ENCODE measurements at regions not wholly inside any gene's neighbourhood (a gene's known extent, or its start where the extent isn't known, plus 50 kb on each side); places are given as distances from the start of the nearest gene placed in this dataset.

DNA sequence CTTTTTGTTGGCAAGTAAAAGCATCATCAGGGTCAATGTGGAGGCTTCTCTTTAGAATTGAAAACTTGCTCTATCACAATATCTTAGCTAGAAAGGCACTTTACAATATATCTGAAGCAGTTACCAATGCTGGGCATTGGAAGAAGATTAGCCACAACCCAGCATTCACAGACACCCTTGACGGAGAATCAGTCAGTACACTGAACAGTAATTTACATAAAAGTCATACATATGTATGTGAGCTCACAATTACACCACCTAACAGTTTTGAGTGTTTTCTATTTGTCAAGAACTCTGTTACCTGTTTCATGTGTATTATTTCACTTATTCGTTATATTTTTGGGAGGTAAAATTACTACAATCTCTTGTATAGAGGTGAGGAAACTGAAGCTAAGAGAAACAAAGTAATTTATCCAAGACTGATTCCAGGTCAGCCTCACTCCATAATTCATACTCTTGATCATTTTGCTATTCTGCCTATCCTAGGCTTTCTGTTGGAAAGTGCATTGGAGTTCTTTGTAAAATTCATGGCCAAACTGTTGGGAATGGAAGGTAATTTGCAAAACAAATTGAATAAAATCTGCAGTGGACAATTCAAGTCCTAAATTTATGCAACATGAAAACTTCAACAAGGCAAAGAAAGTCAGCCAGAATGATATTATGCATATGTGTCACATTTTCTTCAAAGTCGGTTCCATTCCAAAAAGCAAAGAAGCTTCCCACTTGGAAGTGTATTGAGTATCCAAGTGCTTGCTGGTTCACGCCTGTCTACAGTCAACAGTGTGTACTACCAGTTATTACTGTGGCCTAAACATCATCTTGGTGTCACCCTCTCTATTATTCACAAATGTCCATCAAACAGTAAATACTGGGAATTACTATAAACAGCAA is 223.7 kb upstream of the SEMA6D start:
- H3K4me1 Mint-ChIP-seq: no peaks in the 10 kb centered on the region
- no peaks in the 10 kb centered on the region for H3K36me3 Mint-ChIP-seq (ENCODE audit: low read depth)
- H3K27ac Mint-ChIP-seq: no peak overlapping the region
- H3K9me3 Mint-ChIP-seq: no peaks in the 10 kb centered on the region
- no peak for DNase-seq
- H3K27me3 Mint-ChIP-seq (ENCODE audit: low read depth, poor library complexity): peaks cover 7% of the 10 kb centered on the region
- H3K4me3 Mint-ChIP-seq: no peak overlapping the region
- TF ChIP-seq, protein P1, sequence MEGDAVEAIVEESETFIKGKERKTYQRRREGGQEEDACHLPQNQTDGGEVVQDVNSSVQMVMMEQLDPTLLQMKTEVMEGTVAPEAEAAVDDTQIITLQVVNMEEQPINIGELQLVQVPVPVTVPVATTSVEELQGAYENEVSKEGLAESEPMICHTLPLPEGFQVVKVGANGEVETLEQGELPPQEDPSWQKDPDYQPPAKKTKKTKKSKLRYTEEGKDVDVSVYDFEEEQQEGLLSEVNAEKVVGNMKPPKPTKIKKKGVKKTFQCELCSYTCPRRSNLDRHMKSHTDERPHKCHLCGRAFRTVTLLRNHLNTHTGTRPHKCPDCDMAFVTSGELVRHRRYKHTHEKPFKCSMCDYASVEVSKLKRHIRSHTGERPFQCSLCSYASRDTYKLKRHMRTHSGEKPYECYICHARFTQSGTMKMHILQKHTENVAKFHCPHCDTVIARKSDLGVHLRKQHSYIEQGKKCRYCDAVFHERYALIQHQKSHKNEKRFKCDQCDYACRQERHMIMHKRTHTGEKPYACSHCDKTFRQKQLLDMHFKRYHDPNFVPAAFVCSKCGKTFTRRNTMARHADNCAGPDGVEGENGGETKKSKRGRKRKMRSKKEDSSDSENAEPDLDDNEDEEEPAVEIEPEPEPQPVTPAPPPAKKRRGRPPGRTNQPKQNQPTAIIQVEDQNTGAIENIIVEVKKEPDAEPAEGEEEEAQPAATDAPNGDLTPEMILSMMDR (IDR thresholded peaks at IDR 0.05): no peak

DNA sequence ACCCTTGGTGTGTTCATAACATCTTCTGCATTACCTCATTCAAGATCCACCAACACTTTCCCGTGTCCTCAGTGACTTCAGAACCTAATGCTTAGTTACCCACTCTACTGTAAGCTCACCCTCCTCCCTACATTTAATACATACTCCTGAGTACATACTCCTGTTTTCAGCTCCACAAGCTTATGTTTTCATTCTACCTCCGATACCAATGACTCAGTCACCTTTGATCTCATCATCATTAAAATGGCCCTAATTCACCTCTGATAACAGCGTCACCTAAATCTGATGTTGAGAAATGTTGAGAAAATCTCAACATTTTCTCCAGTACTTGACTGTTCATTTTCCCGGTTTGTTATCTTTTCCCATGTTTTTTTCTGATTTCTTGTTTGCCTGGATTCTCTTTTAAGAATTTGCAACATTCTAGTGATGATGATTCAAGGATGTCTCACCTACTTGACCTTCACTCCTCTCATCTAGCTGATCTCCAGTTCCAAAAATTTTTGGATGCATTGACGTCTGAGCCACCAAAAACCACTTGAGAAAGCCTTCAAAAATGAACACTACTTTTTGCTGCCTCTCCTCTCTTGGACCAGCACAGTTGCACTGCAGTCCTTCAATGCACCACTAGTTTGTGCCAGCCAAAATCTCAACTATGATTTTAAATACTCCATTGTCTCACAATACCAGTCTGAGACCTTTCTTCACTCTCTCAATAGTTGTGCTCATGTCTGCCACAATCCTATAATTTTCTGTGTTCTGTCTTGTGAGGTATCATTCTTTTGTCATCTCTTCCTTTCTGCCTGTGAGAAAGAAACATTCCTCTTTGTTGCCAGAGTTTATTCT is 220.7 kb upstream of the SEMA6D start:
- Mint-ChIP-seq H3K4me1 (no peaks in the 10 kb centered on the region), H3K27ac (no peak overlapping the region), H3K4me3 (no peak overlapping the region), H3K36me3 (ENCODE audit: low read depth) (no peaks in the 10 kb centered on the region), H3K9me3 (no peaks in the 10 kb centered on the region), H3K27me3 (ENCODE audit: low read depth, poor library complexity) (peaks cover 3% of the 10 kb centered on the region)
- TF ChIP-seq, protein P1 (IDR thresholded peaks at IDR 0.05): no peak
- no peak for DNase-seq

DNA sequence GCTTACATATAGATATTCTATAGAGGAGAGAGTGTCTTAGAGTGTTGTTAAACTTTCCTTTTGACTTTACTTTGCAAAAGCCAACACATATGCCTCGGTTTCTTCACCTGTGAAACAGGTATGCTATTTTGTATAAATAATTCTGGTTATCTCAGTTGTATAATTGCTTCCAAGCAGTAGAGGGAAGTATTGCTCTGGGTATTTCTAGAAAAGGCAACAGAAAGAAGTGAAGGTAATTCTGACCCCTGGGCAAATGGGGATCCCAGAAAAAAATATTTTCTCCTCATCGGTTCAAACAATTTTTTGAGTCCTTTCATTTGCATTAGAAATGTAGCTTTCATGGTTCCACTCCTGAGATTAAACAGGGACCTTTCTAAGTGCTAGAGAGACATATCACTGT is 216.5 kb upstream of the SEMA6D start:
- H3K4me1 Mint-ChIP-seq: peaks cover 33% of the 10 kb centered on the region
- TF ChIP-seq, protein P1 (IDR thresholded peaks at IDR 0.05): no peak

DNA sequence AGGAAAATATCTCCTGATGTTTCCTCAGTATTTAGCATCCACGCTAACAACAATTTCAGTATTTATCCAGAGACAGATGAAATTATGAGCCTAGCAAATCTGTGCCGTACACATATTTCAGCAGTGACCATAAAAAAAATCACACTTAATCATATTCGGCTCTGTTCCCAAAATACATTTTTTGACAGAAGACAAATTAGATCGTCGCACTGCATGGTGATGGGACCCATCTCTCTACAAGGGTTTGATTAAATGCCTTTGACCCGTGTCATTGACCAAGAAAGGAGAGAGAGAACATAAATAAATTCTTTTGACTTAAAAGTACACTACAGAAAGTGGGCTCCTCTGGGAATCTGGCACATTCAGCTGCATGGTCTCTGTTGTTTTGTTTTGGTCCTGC is 215.3 kb upstream of the SEMA6D start:
- no peak overlapping the region for H3K4me3 Mint-ChIP-seq
- no peak for DNase-seq
- TF ChIP-seq, protein P1 (IDR thresholded peaks at IDR 0.05): no peak
- H3K27ac Mint-ChIP-seq: no peak overlapping the region
- H3K36me3 Mint-ChIP-seq (ENCODE audit: low read depth): no peaks in the 10 kb centered on the region
- no peaks in the 10 kb centered on the region for H3K27me3 Mint-ChIP-seq (ENCODE audit: low read depth, poor library complexity)
- no peaks in the 10 kb centered on the region for H3K9me3 Mint-ChIP-seq
- H3K4me1 Mint-ChIP-seq: peaks cover 37% of the 10 kb centered on the region

More for the DNA sequence above, 216.5 kb upstream of the SEMA6D start:
- H3K27me3 Mint-ChIP-seq (ENCODE audit: low read depth, poor library complexity): no peaks in the 10 kb centered on the region
- no peak overlapping the region for H3K27ac Mint-ChIP-seq
- H3K9me3 Mint-ChIP-seq: no peaks in the 10 kb centered on the region
- no peak for DNase-seq
- H3K36me3 Mint-ChIP-seq (ENCODE audit: low read depth): no peaks in the 10 kb centered on the region
- H3K4me3 Mint-ChIP-seq: no peak overlapping the region

DNA sequence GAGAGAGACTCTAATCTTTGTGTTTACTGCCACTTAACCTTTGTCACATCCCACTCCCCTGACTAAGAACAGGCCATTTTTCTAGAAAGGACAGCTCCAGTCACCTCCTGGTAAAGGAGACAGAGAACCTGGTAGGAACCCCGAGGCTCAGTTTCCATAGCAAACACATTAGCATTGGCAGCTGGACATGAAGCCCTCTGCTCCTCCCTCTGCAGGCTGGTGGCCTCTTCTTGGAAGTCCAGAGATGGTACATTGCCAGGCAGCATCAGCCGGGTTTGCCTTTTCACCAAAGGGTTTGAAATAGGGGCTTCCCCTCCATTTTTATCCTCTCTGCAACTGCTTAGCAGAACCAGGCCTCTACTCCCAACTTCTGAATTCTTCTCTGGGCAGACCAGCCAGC is 213.4 kb upstream of the SEMA6D start:
- TF ChIP-seq, protein P1 (IDR thresholded peaks at IDR 0.05): no peak
- Mint-ChIP-seq H3K4me1 (peaks cover 37% of the 10 kb centered on the region), H3K27me3 (ENCODE audit: low read depth, poor library complexity) (no peaks in the 10 kb centered on the region), H3K27ac (no peak overlapping the region), H3K4me3 (no peak overlapping the region), H3K36me3 (ENCODE audit: low read depth) (no peaks in the 10 kb centered on the region), H3K9me3 (no peaks in the 10 kb centered on the region)
- no peak for DNase-seq

Data from nephron progenitor cell (in vitro differentiated cells).